WTC11 (cell line): ENCODE measurements at regions not wholly inside any gene's neighbourhood (a gene's known extent, or its start where the extent isn't known, plus 50 kb on each side); places are given as distances from the start of the nearest gene placed in this dataset.

Source experiments
- ATAC-seq: fragments of 200-7000 bp; cut with Tn5 transposase; 2 replicates; pipeline ENCODE4 v1.10.0; 2021; ENCODE audit warnings: mild to moderate bottlenecking, moderate library complexity
- CTCF ChIA-PET: fragments of 300-600 bp; sonication (Branson Sonifier 250); formaldehyde crosslinking; loops from one replicate; lab custom pipeline; 2021; ENCODE audit warnings: antibody characterized with exemption; lab: Charles Lee
- POLR2A ChIA-PET: fragments of 350-600 bp; sonication (Branson Sonifier 250); formaldehyde crosslinking; loops from one replicate; lab custom pipeline; 2021; ENCODE audit warnings: antibody characterized with exemption; lab: Charles Lee
- DNase-seq: peaks from one replicate; pipeline ENCODE4 v3.0.0; 2021; ENCODE audit warnings: low spot score
- H3K27ac Mint-ChIP-seq: 2 replicates; pipeline ENCODE4 v1.8.0; 2021; ENCODE audit warnings: mixed read lengths
- H3K27me3 Mint-ChIP-seq: 2 replicates; pipeline ENCODE4 v1.8.0; 2021; ENCODE audit warnings: low read depth, mild to moderate bottlenecking, moderate library complexity, mixed read lengths
- H3K36me3 Mint-ChIP-seq: 2 replicates; pipeline ENCODE4 v1.8.0; 2021; ENCODE audit warnings: mixed read lengths
- H3K4me1 Mint-ChIP-seq: 2 replicates; pipeline ENCODE4 v1.8.0; 2022; ENCODE audit warnings: mixed read lengths
- H3K4me3 Mint-ChIP-seq: 2 replicates; pipeline ENCODE4 v1.8.0; 2021; ENCODE audit warnings: mild to moderate bottlenecking, moderate library complexity, mixed read lengths
- H3K9me3 Mint-ChIP-seq: 2 replicates; pipeline ENCODE4 v1.8.0; 2021; ENCODE audit warnings: mixed read lengths
- CBFB ChIP-seq: sonication (generic); formaldehyde crosslinking; IDR thresholded peaks from 2 replicates; pipeline ENCODE4 v1.8.1; 2022; ENCODE audit warnings: mild to moderate bottlenecking, low read depth, missing genetic modification reagents
- ETV6 ChIP-seq: sonication (generic); formaldehyde crosslinking; IDR thresholded peaks from 2 replicates; pipeline ENCODE4 v1.8.1; 2022; ENCODE audit warnings: mild to moderate bottlenecking, missing genetic modification reagents
- FOXK1 ChIP-seq: sonication (generic); formaldehyde crosslinking; IDR thresholded peaks from 2 replicates; pipeline ENCODE4 v1.8.0; 2022; ENCODE audit warnings: mild to moderate bottlenecking, moderate library complexity, missing genetic modification reagents
- GTF2I ChIP-seq: fragments of 250-450 bp; sonication (Bioruptor Pico); conservative IDR thresholded peaks from 2 replicates; pipeline ENCODE4 v1.4.0; 2021; ENCODE audit warnings: mild to moderate bottlenecking
- JUN ChIP-seq: sonication (generic); formaldehyde crosslinking; IDR thresholded peaks from 2 replicates; pipeline ENCODE4 v1.8.0; 2023; ENCODE audit warnings: mild to moderate bottlenecking, missing genetic modification reagents
- SMAD3 ChIP-seq: sonication (generic); formaldehyde crosslinking; IDR thresholded peaks from 2 replicates; pipeline ENCODE4 v1.8.0; 2022; ENCODE audit warnings: missing genetic modification reagents, mild to moderate bottlenecking, borderline replicate concordance
- SMAD4 ChIP-seq: sonication (generic); formaldehyde crosslinking; IDR thresholded peaks from 2 replicates; pipeline ENCODE4 v1.8.0; 2022; ENCODE audit warnings: mild to moderate bottlenecking, missing genetic modification reagents
- TP53 ChIP-seq: sonication (generic); formaldehyde crosslinking; IDR thresholded peaks from 2 replicates; pipeline ENCODE4 v1.8.1; 2023; ENCODE audit warnings: mild to moderate bottlenecking, missing genetic modification reagents
- USF1 ChIP-seq: sonication (generic); formaldehyde crosslinking; IDR thresholded peaks from 2 replicates; pipeline ENCODE4 v1.8.0; 2022; ENCODE audit warnings: mild to moderate bottlenecking, missing genetic modification reagents
- ZNF121 ChIP-seq: sonication (generic); formaldehyde crosslinking; IDR thresholded peaks from 2 replicates; pipeline ENCODE4 v1.8.0; 2023; ENCODE audit warnings: missing genetic modification reagents
- ZNF396 ChIP-seq: fragments of 250-450 bp; sonication (Bioruptor Pico); IDR thresholded peaks from 2 replicates; pipeline ENCODE4 v1.8.0; 2021; ENCODE audit warnings: mild to moderate bottlenecking, moderate library complexity, borderline replicate concordance
- ZNF532 ChIP-seq: fragments of 250-450 bp; sonication (Bioruptor Pico); IDR thresholded peaks from 2 replicates; pipeline ENCODE4 v1.9.0; 2021; ENCODE audit warnings: mild to moderate bottlenecking, borderline replicate concordance
- ZNF671 ChIP-seq: fragments of 250-450 bp; sonication (Bioruptor Pico); IDR thresholded peaks from 2 replicates; pipeline ENCODE4 v1.8.0; 2021; ENCODE audit warnings: mild to moderate bottlenecking
- TF ChIP-seq, protein P1 (sequence below): sonication (generic); formaldehyde crosslinking; IDR thresholded peaks from 2 replicates; pipeline ENCODE4 v1.8.0; 2022; ENCODE audit warnings: missing genetic modification reagents
- TF ChIP-seq, protein P2 (sequence below): fragments of 250-450 bp; sonication (Bioruptor Pico); IDR thresholded peaks from 2 replicates; pipeline ENCODE4 v1.9.0; 2021; ENCODE audit warnings: mild to moderate bottlenecking
- TF ChIP-seq, protein P3 (sequence below): fragments of 250-450 bp; sonication (Bioruptor Pico); IDR thresholded peaks from 2 replicates; pipeline ENCODE4 v1.9.0; 2021; ENCODE audit warnings: moderate library complexity, mild to moderate bottlenecking, inconsistent platforms, borderline replicate concordance
- TF ChIP-seq, protein P4 (sequence below): sonication (generic); formaldehyde crosslinking; IDR thresholded peaks from 2 replicates; pipeline ENCODE4 v1.8.1; 2023; ENCODE audit warnings: mild to moderate bottlenecking, missing genetic modification reagents, borderline replicate concordance

GRCh38 chr6:156691018-156691417, 86.2 kb upstream of the ARID1B start:
- peaks cover 4% of the 10 kb centered on the region for H3K27me3 Mint-ChIP-seq
- H3K9me3 Mint-ChIP-seq = no peaks in the 10 kb centered on the region
- H3K4me1 Mint-ChIP-seq = peaks cover 15% of the 10 kb centered on the region
- CTCF ChIA-PET = no interaction called here
- ATAC-seq (no peak), DNase-seq (no peak)
- no peak overlapping the region for H3K4me3 Mint-ChIP-seq
- no peak overlapping the region for H3K27ac Mint-ChIP-seq
- POLR2A ChIA-PET = no interaction called here
- TF ChIP-seq, protein P1, sequence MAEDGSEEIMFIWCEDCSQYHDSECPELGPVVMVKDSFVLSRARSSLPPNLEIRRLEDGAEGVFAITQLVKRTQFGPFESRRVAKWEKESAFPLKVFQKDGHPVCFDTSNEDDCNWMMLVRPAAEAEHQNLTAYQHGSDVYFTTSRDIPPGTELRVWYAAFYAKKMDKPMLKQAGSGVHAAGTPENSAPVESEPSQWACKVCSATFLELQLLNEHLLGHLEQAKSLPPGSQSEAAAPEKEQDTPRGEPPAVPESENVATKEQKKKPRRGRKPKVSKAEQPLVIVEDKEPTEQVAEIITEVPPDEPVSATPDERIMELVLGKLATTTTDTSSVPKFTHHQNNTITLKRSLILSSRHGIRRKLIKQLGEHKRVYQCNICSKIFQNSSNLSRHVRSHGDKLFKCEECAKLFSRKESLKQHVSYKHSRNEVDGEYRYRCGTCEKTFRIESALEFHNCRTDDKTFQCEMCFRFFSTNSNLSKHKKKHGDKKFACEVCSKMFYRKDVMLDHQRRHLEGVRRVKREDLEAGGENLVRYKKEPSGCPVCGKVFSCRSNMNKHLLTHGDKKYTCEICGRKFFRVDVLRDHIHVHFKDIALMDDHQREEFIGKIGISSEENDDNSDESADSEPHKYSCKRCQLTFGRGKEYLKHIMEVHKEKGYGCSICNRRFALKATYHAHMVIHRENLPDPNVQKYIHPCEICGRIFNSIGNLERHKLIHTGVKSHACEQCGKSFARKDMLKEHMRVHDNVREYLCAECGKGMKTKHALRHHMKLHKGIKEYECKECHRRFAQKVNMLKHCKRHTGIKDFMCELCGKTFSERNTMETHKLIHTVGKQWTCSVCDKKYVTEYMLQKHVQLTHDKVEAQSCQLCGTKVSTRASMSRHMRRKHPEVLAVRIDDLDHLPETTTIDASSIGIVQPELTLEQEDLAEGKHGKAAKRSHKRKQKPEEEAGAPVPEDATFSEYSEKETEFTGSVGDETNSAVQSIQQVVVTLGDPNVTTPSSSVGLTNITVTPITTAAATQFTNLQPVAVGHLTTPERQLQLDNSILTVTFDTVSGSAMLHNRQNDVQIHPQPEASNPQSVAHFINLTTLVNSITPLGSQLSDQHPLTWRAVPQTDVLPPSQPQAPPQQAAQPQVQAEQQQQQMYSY (CRISPR knock-in tag) = no peak
- TF ChIP-seq TP53 (CRISPR knock-in tag) (no peak), ZNF121 (CRISPR knock-in tag) (no peak), GTF2I (CRISPR knock-in tag) (no peak)
- TF ChIP-seq, protein P2, sequence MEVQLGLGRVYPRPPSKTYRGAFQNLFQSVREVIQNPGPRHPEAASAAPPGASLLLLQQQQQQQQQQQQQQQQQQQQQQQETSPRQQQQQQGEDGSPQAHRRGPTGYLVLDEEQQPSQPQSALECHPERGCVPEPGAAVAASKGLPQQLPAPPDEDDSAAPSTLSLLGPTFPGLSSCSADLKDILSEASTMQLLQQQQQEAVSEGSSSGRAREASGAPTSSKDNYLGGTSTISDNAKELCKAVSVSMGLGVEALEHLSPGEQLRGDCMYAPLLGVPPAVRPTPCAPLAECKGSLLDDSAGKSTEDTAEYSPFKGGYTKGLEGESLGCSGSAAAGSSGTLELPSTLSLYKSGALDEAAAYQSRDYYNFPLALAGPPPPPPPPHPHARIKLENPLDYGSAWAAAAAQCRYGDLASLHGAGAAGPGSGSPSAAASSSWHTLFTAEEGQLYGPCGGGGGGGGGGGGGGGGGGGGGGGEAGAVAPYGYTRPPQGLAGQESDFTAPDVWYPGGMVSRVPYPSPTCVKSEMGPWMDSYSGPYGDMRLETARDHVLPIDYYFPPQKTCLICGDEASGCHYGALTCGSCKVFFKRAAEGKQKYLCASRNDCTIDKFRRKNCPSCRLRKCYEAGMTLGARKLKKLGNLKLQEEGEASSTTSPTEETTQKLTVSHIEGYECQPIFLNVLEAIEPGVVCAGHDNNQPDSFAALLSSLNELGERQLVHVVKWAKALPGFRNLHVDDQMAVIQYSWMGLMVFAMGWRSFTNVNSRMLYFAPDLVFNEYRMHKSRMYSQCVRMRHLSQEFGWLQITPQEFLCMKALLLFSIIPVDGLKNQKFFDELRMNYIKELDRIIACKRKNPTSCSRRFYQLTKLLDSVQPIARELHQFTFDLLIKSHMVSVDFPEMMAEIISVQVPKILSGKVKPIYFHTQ (CRISPR knock-in tag) = no peak
- H3K36me3 Mint-ChIP-seq = no peaks in the 10 kb centered on the region

- ChIA-PET CTCF (interaction anchor here (0.6 kb wide), 1 partner anchor 33 kb away, joined by 3 read pairs; no protein-coding TSS in a partner anchor), POLR2A (no interaction called here)
- DNase-seq = no peak
- H3K27me3 Mint-ChIP-seq = peaks cover 4% of the 10 kb centered on the region
- no peaks in the 10 kb centered on the region for H3K36me3 Mint-ChIP-seq
- no peak overlapping the region for H3K4me3 Mint-ChIP-seq
- H3K27ac Mint-ChIP-seq = no peak overlapping the region
- ATAC-seq = no peak
- H3K9me3 Mint-ChIP-seq = no peaks in the 10 kb centered on the region
- peaks cover 27% of the 10 kb centered on the region for H3K4me1 Mint-ChIP-seq
- no peak for TF ChIP-seq ZNF396 (CRISPR knock-in tag)
- no peak for TF ChIP-seq TP53 (CRISPR knock-in tag)
- no peak for TF ChIP-seq ETV6 (CRISPR knock-in tag)
- TF ChIP-seq ZNF532 = no peak
- no peak for TF ChIP-seq USF1 (CRISPR knock-in tag)
- TF ChIP-seq, protein P3, sequence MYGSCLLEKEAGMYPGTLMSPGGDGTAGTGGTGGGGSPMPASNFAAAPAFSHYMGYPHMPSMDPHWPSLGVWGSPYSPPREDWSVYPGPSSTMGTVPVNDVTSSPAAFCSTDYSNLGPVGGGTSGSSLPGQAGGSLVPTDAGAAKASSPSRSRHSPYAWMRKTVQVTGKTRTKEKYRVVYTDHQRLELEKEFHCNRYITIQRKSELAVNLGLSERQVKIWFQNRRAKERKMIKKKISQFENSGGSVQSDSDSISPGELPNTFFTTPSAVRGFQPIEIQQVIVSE = no peak
- TF ChIP-seq JUN (CRISPR knock-in tag) = no peak
- TF ChIP-seq, protein P4, sequence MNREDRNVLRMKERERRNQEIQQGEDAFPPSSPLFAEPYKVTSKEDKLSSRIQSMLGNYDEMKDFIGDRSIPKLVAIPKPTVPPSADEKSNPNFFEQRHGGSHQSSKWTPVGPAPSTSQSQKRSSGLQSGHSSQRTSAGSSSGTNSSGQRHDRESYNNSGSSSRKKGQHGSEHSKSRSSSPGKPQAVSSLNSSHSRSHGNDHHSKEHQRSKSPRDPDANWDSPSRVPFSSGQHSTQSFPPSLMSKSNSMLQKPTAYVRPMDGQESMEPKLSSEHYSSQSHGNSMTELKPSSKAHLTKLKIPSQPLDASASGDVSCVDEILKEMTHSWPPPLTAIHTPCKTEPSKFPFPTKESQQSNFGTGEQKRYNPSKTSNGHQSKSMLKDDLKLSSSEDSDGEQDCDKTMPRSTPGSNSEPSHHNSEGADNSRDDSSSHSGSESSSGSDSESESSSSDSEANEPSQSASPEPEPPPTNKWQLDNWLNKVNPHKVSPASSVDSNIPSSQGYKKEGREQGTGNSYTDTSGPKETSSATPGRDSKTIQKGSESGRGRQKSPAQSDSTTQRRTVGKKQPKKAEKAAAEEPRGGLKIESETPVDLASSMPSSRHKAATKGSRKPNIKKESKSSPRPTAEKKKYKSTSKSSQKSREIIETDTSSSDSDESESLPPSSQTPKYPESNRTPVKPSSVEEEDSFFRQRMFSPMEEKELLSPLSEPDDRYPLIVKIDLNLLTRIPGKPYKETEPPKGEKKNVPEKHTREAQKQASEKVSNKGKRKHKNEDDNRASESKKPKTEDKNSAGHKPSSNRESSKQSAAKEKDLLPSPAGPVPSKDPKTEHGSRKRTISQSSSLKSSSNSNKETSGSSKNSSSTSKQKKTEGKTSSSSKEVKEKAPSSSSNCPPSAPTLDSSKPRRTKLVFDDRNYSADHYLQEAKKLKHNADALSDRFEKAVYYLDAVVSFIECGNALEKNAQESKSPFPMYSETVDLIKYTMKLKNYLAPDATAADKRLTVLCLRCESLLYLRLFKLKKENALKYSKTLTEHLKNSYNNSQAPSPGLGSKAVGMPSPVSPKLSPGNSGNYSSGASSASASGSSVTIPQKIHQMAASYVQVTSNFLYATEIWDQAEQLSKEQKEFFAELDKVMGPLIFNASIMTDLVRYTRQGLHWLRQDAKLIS (CRISPR knock-in tag) = no peak
- no peak for TF ChIP-seq ZNF671 (CRISPR knock-in tag)
- no peak for TF ChIP-seq FOXK1 (CRISPR knock-in tag)
- TF ChIP-seq CBFB (CRISPR knock-in tag) = no peak
- TF ChIP-seq SMAD3 = no peak
- no peak for TF ChIP-seq SMAD4 (CRISPR knock-in tag)
Observed at GRCh38 chr6:156689656-156690055, 87.5 kb upstream of the ARID1B start.
